ENCODE measurements at regions not wholly inside any gene's neighbourhood (a gene's known extent, or its start where the extent isn't known, plus 50 kb on each side); places are given as distances from the start of the nearest gene placed in this dataset.

- Histone ChIP-seq H3K4me3 (no peak overlapping the region), H3K27ac (no peak overlapping the region), H3K4me2 (peak overlapping the region in 1 of 11 experiments; percentile 65; a peak in 1 of 22 replicates), H3K4me1 (peaks cover 0 to 43% (median 20%) of the 10 kb centered on the region in 10 experiments; a peak in 13 of 20 replicates), H3K27me3 (no peaks in the 10 kb centered on the region), H3K9me3 (replicated peaks in 1 of 11) (peaks cover 10 to 46% (median 24%) of the 10 kb centered on the region in 11 experiments; a peak in 21 of 22 replicates), H3K36me3 (no peaks in the 10 kb centered on the region), H4K20me1 (no peaks in the 10 kb centered on the region), H3K9ac (no peak overlapping the region)
- TF ChIP-seq Cebpa-rat (IDR thresholded peaks at IDR 0.05): no peak
Measured at GRCh38 chr6:88558981-88559380, 392.8 kb upstream of the CNR1 start.

GRCh38 chr6:88556663-88557062 is 390.5 kb upstream of the CNR1 start:
- TF ChIP-seq Cebpa-rat (IDR thresholded peaks at IDR 0.05): no peak
- Histone ChIP-seq H3K4me2 (no peak overlapping the region), H3K4me3 (no peak overlapping the region), H3K9ac (no peak overlapping the region), H3K4me1 (peaks cover 0 to 56% (median 30%) of the 10 kb centered on the region in 10 experiments; a peak in 13 of 20 replicates), H3K27me3 (no peaks in the 10 kb centered on the region), H3K27ac (no peak overlapping the region), H3K36me3 (no peaks in the 10 kb centered on the region), H4K20me1 (no peaks in the 10 kb centered on the region), H3K9me3 (replicated peaks in 1 of 11) (peaks cover 10 to 45% (median 24%) of the 10 kb centered on the region in 11 experiments; a peak in 21 of 22 replicates)

- no peaks in the 10 kb centered on the region for H4K20me1 ChIP-seq
- H3K9me3 ChIP-seq (replicated peaks in 1 of 11): peaks cover 0 to 6% (median 0%) of the 10 kb centered on the region in 11 experiments; a peak in 2 of 22 replicates
- TF ChIP-seq Cebpa-rat (IDR thresholded peaks at IDR 0.05): no peak
- H3K27ac ChIP-seq: peak overlapping the region in 3 of 11 experiments; percentile 23 to 45 (median 38); a peak in 3 of 22 replicates
- H3K9ac ChIP-seq: no peak overlapping the region
- H3K36me3 ChIP-seq: no peaks in the 10 kb centered on the region
- no peaks in the 10 kb centered on the region for H3K27me3 ChIP-seq
- no peak overlapping the region for H3K4me3 ChIP-seq
- H3K4me1 ChIP-seq: peaks cover 0 to 100% (median 75%) of the 10 kb centered on the region in 10 experiments; a peak in 15 of 20 replicates
- peak overlapping the region in 8 of 11 experiments; percentile 12 to 80 (median 62); a peak in 14 of 22 replicates for H3K4me2 ChIP-seq
Measured at GRCh38 chr6:88548891-88549505, 382.9 kb upstream of the CNR1 start.

GRCh38 chr6:88547768-88548167 is 381.6 kb upstream of the CNR1 start:
- Histone ChIP-seq H3K9me3 (replicated peaks in 1 of 11) (peaks cover 0 to 6% (median 0%) of the 10 kb centered on the region in 11 experiments; a peak in 2 of 22 replicates), H3K4me1 (peaks cover 0 to 90% (median 67%) of the 10 kb centered on the region in 10 experiments; a peak in 15 of 20 replicates), H3K4me2 (peak overlapping the region in 8 of 11 experiments; percentile 12 to 80 (median 62); a peak in 13 of 22 replicates), H3K27ac (no peak overlapping the region; a peak in 1 of 22 replicates), H3K4me3 (no peak overlapping the region), H3K9ac (no peak overlapping the region), H3K36me3 (no peaks in the 10 kb centered on the region), H4K20me1 (no peaks in the 10 kb centered on the region), H3K27me3 (no peaks in the 10 kb centered on the region)
- TF ChIP-seq Cebpa-rat (IDR thresholded peaks at IDR 0.05): no peak

- Histone ChIP-seq H3K4me2 (peak overlapping the region in 6 of 11 experiments; percentile 54 to 80 (median 66); a peak in 10 of 22 replicates), H3K4me3 (no peak overlapping the region)
- no peak for TF ChIP-seq Cebpa-rat (IDR thresholded peaks at IDR 0.05)
Measured at GRCh38 chr6:88545991-88546390, 379.8 kb upstream of the CNR1 start.

GRCh38 chr6:88544986-88545612 is 379.0 kb upstream of the CNR1 start:
- TF ChIP-seq Cebpa-rat (IDR thresholded peaks at IDR 0.05): no peak
- H3K9ac ChIP-seq: no peak overlapping the region

More at GRCh38 chr6:88545991-88546390, 379.8 kb upstream of the CNR1 start:
- Histone ChIP-seq H3K36me3 (no peaks in the 10 kb centered on the region), H3K4me1 (peaks cover 0 to 72% (median 60%) of the 10 kb centered on the region in 10 experiments; a peak in 15 of 20 replicates), H4K20me1 (no peaks in the 10 kb centered on the region), H3K27me3 (no peaks in the 10 kb centered on the region), H3K9me3 (replicated peaks in 1 of 11) (peaks cover 0 to 6% (median 0%) of the 10 kb centered on the region in 11 experiments; a peak in 2 of 22 replicates), H3K9ac (no peak overlapping the region), H3K27ac (no peak overlapping the region)

GRCh38 chr6:88539295-88539764 is 373.2 kb upstream of the CNR1 start:
- no peaks in the 10 kb centered on the region for H4K20me1 ChIP-seq
- TF ChIP-seq Cebpa-rat (IDR thresholded peaks at IDR 0.05): no peak
- H3K36me3 ChIP-seq: no peaks in the 10 kb centered on the region
- no peak overlapping the region for H3K4me3 ChIP-seq
- H3K4me2 ChIP-seq: no peak overlapping the region
- no peak overlapping the region for H3K27ac ChIP-seq
- no peaks in the 10 kb centered on the region for H3K27me3 ChIP-seq
- H3K4me1 ChIP-seq: peaks cover 0 to 27% (median 21%) of the 10 kb centered on the region in 10 experiments; a peak in 17 of 20 replicates
- peaks cover 0 to 6% (median 0%) of the 10 kb centered on the region in 11 experiments; a peak in 1 of 22 replicates for H3K9me3 ChIP-seq (replicated peaks in 1 of 11)
- no peak overlapping the region for H3K9ac ChIP-seq

More at GRCh38 chr6:88544986-88545612, 379.0 kb upstream of the CNR1 start:
- Histone ChIP-seq H3K4me1 (peaks cover 0 to 63% (median 53%) of the 10 kb centered on the region in 10 experiments; a peak in 15 of 20 replicates), H4K20me1 (no peaks in the 10 kb centered on the region), H3K27me3 (no peaks in the 10 kb centered on the region), H3K4me3 (no peak overlapping the region), H3K27ac (no peak overlapping the region), H3K36me3 (no peaks in the 10 kb centered on the region), H3K9me3 (replicated peaks in 1 of 11) (peaks cover 0 to 6% (median 0%) of the 10 kb centered on the region in 11 experiments; a peak in 2 of 22 replicates), H3K4me2 (peak overlapping the region in 8 of 11 experiments; percentile 7 to 80 (median 60); a peak in 15 of 22 replicates)

GRCh38 chr6:88538840-88539239 is 372.7 kb upstream of the CNR1 start:
- Histone ChIP-seq H3K27ac (no peak overlapping the region), H3K36me3 (no peaks in the 10 kb centered on the region), H3K4me3 (no peak overlapping the region), H3K27me3 (no peaks in the 10 kb centered on the region), H3K9ac (no peak overlapping the region), H3K4me2 (no peak overlapping the region), H3K9me3 (replicated peaks in 1 of 11) (peaks cover 0 to 6% (median 0%) of the 10 kb centered on the region in 11 experiments; a peak in 1 of 22 replicates), H4K20me1 (no peaks in the 10 kb centered on the region), H3K4me1 (peaks cover 0 to 25% (median 18%) of the 10 kb centered on the region in 10 experiments; a peak in 17 of 20 replicates)
- TF ChIP-seq Cebpa-rat (IDR thresholded peaks at IDR 0.05): no peak

All from BLaER1 treated with 17β-estradiol and CSF1 and Interleukin-3, amounts not matched to agents 10 nM and 100 nM (cell line).